IMR-90 (cell line): ENCODE measurements at regions not wholly inside any gene's neighbourhood (a gene's known extent, or its start where the extent isn't known, plus 50 kb on each side); places are given as distances from the start of the nearest gene placed in this dataset.

ENCODE experiments used
- ATAC-seq: fragments of 200-7000 bp; cut with Tn5 transposase; 2 replicates; pipeline ENCODE4 v1.9.1; 2020; ENCODE audit warnings: low read depth, mild to moderate bottlenecking, moderate library complexity
- BruUV-seq: library from RNA; stranded (reverse); fragments of 400-500 nt; replicated peaks from 2 replicates; lab custom pipeline; 2021; lab: Mats Ljungman, UMichigan
- CTCF ChIA-PET: fragments of 300-600 bp; formaldehyde crosslinking; extraction: SDS; loops from one replicate; lab custom pipeline; 2021; ENCODE audit warnings: antibody characterized with exemption; lab: Yijun Ruan, JAX
- POLR2A ChIA-PET: fragments of 300-600 bp; sonication (Branson Sonifier 250); formaldehyde crosslinking; loops from one replicate; lab custom pipeline; 2022; ENCODE audit warnings: antibody characterized with exemption; ENCODE audit not compliant: unreplicated experiment; lab: Charles Lee
- DNase-seq: peaks from one replicate; pipeline ENCODE4 v3.0.0; 2013
- H2AFZ ChIP-seq: replicated peaks from 2 replicates; pipeline ENCODE3; 2013; ENCODE audit warnings: low read length, mild to moderate bottlenecking; ENCODE audit not compliant: poor library complexity
- H2AK5ac ChIP-seq: 2 replicates; pipeline ENCODE4 v1.6.1; 2013; ENCODE audit warnings: low read depth, low read length, inconsistent platforms
- H2AK9ac ChIP-seq: replicated peaks from 2 replicates; pipeline ENCODE3; 2013; ENCODE audit warnings: mild to moderate bottlenecking, low read depth, low read length, moderate library complexity; ENCODE audit not compliant: poor library complexity
- H2BK120ac ChIP-seq: 2 replicates; pipeline ENCODE4 v1.6.1; 2013; ENCODE audit warnings: low read depth, low read length, inconsistent platforms
- H2BK15ac ChIP-seq: 3 replicates; pipeline ENCODE4 v1.6.1; 2013; ENCODE audit warnings: low read depth, low read length, inconsistent platforms
- H2BK20ac ChIP-seq: 2 replicates; pipeline ENCODE4 v1.6.1; 2013; ENCODE audit warnings: low read depth, mild to moderate bottlenecking, inconsistent platforms, low read length, moderate library complexity
- H2BK5ac ChIP-seq: 2 replicates; pipeline ENCODE4 v1.6.1; 2013; ENCODE audit warnings: mild to moderate bottlenecking, low read depth, low read length, inconsistent platforms; ENCODE audit not compliant: poor library complexity, severe bottlenecking
- H3K14ac ChIP-seq: replicated peaks from 2 replicates; pipeline ENCODE4 v1.6.1; 2013; ENCODE audit warnings: low read depth, low read length, inconsistent platforms
- H3K18ac ChIP-seq: 2 replicates; pipeline ENCODE4 v1.6.1; 2013; ENCODE audit warnings: low read depth, low read length, control low read depth
- H3K23ac ChIP-seq: 2 replicates; pipeline ENCODE4 v1.6.1; 2013; ENCODE audit warnings: low read depth, low read length, inconsistent platforms
- H3K27ac ChIP-seq: 2 replicates; pipeline ENCODE4 v1.5.1; 2013; ENCODE audit warnings: mild to moderate bottlenecking, control low read depth, low read length; ENCODE audit not compliant: insufficient read depth
- H3K27me3 ChIP-seq: 2 replicates; pipeline ENCODE4 v1.6.1; 2013; ENCODE audit warnings: low read length; ENCODE audit not compliant: control insufficient read depth, insufficient read depth
- H3K36me3 ChIP-seq: 2 replicates; pipeline ENCODE4 v1.6.1; 2013; ENCODE audit warnings: low read length, mixed read lengths; ENCODE audit not compliant: control insufficient read depth, insufficient read depth
- H3K4ac ChIP-seq: 2 replicates; pipeline ENCODE4 v1.6.1; 2013; ENCODE audit warnings: low read depth, low read length, inconsistent platforms
- H3K4me1 ChIP-seq: 2 replicates; pipeline ENCODE4 v1.6.1; 2013; ENCODE audit warnings: low read length, mixed read lengths; ENCODE audit not compliant: control insufficient read depth, insufficient read depth
- H3K4me2 ChIP-seq: 2 replicates; pipeline ENCODE4 v1.6.1; 2013; ENCODE audit warnings: low read depth, mild to moderate bottlenecking, control low read depth, low read length, moderate library complexity
- H3K4me3 ChIP-seq: 2 replicates; pipeline ENCODE4 v1.5.1; 2013; ENCODE audit warnings: low read depth, mild to moderate bottlenecking, control low read depth, low read length, moderate library complexity; ENCODE audit not compliant: insufficient read depth
- H3K56ac ChIP-seq: 2 replicates; pipeline ENCODE4 v1.6.1; 2013; ENCODE audit warnings: low read length, inconsistent platforms; ENCODE audit not compliant: insufficient read depth; ENCODE audit errors: extremely low read depth
- H3K79me1 ChIP-seq, 2 experiments: 2 replicates each; pipeline ENCODE4 v1.6.1; 2013; ENCODE audit warnings: low read length in 2 of 2, inconsistent platforms in 1 of 2, low read depth in 1 of 2
- H3K9ac ChIP-seq: 2 replicates; pipeline ENCODE4 v1.6.1; 2013; ENCODE audit warnings: low read depth, low read length, control low read depth
- H3K9me1 ChIP-seq: 2 replicates; pipeline ENCODE4 v1.6.1; 2013; ENCODE audit warnings: low read length, inconsistent platforms; ENCODE audit not compliant: insufficient read depth
- H3K9me3 ChIP-seq: 2 replicates; pipeline ENCODE4 v1.6.1; 2013; ENCODE audit warnings: low read length; ENCODE audit not compliant: control insufficient read depth, insufficient read depth
- H4K20me1 ChIP-seq: 2 replicates; pipeline ENCODE4 v1.6.1; 2013; ENCODE audit warnings: low read length, inconsistent platforms; ENCODE audit not compliant: insufficient read depth
- H4K5ac ChIP-seq: 2 replicates; pipeline ENCODE4 v1.6.1; 2013; ENCODE audit warnings: mild to moderate bottlenecking, low read depth, low read length, control low read depth
- H4K8ac ChIP-seq, 2 experiments: 2 replicates each; pipeline ENCODE4 v1.6.1; 2013; ENCODE audit warnings: low read depth in 2 of 2, low read length in 2 of 2, control low read depth in 1 of 2, inconsistent platforms in 1 of 2
- H4K91ac ChIP-seq: 2 replicates; pipeline ENCODE4 v1.6.1; 2013; ENCODE audit warnings: low read depth, low read length, inconsistent platforms; ENCODE audit not compliant: insufficient read depth
- BHLHE40 ChIP-seq: fragments of 150-350 bp; IDR thresholded peaks from 2 replicates; pipeline ENCODE4 v1.6.1; 2016; ENCODE audit warnings: mild to moderate bottlenecking, low read depth, low read length
- CEBPB ChIP-seq: IDR thresholded peaks from 2 replicates; pipeline ENCODE4 v1.6.1; 2012; ENCODE audit warnings: low read depth, low read length, improper control_type of control experiment
- FOS ChIP-seq: fragments of 150-350 bp; IDR thresholded peaks from 2 replicates; pipeline ENCODE4 v1.6.1; 2016; ENCODE audit warnings: low read depth, low read length
- MAFK ChIP-seq: IDR thresholded peaks from 2 replicates; pipeline ENCODE4 v1.6.1; 2012; ENCODE audit warnings: low read depth, low read length, improper control_type of control experiment
- MAZ ChIP-seq: IDR thresholded peaks from 2 replicates; pipeline ENCODE4 v1.6.1; 2012; ENCODE audit warnings: low read depth, mild to moderate bottlenecking, low read length, improper control_type of control experiment, moderate library complexity, borderline replicate concordance
- MXI1 ChIP-seq: IDR thresholded peaks from 2 replicates; pipeline ENCODE4 v1.6.1; 2012; ENCODE audit warnings: low read depth, mild to moderate bottlenecking, low read length, moderate library complexity, borderline replicate concordance
- NFE2L2 ChIP-seq: fragments of 150-350 bp; IDR thresholded peaks from 2 replicates; pipeline ENCODE4 v1.6.1; 2016; ENCODE audit warnings: low read depth, mild to moderate bottlenecking, low read length
- POLR2A ChIP-seq: IDR thresholded peaks from 2 replicates; pipeline ENCODE4 v1.6.1; 2012; ENCODE audit warnings: mild to moderate bottlenecking, low read depth, low read length
- RAD21 ChIP-seq: IDR thresholded peaks from 2 replicates; pipeline ENCODE4 v1.6.1; 2012; ENCODE audit warnings: low read length, improper control_type of control experiment
- RCOR1 ChIP-seq: IDR thresholded peaks from 2 replicates; pipeline ENCODE4 v1.6.1; 2012; ENCODE audit warnings: mild to moderate bottlenecking, low read length, improper control_type of control experiment; ENCODE audit not compliant: insufficient replicate concordance
- RFX5 ChIP-seq: IDR thresholded peaks from 2 replicates; pipeline ENCODE4 v1.8.0; 2012; ENCODE audit warnings: low read depth, mild to moderate bottlenecking, low read length, moderate library complexity
- SMC3 ChIP-seq: fragments of 150-350 bp; IDR thresholded peaks from 2 replicates; pipeline ENCODE4 v1.6.1; 2016; ENCODE audit warnings: low read depth, mild to moderate bottlenecking, antibody characterized with exemption, low read length, moderate library complexity
- USF2 ChIP-seq: fragments of 150-350 bp; IDR thresholded peaks from 2 replicates; pipeline ENCODE4 v1.6.1; 2017; ENCODE audit warnings: mild to moderate bottlenecking, antibody characterized with exemption, low read length, low read depth
- WGBS, 2 experiments: methylation state at CpG; one replicate each; pipeline versions ENCODE4 v1.1.5 to v1.1.7; 2013; ENCODE audit warnings: missing lambda C conversion rate in 2 of 2; ENCODE audit not compliant: insufficient read length in 1 of 2; ENCODE audit errors: extremely low coverage in 2 of 2; 5-methylcytosine and 5-hydroxymethylcytosine counted together
- dilution Hi-C: fragments of 300-500 bp; cut with HindIII; formaldehyde crosslinking; loops from one replicate; pipeline ENCODE4 v1.14.3; 2018; ENCODE audit warnings: low sequenced_read_pairs; ENCODE audit not compliant: unreplicated experiment
- in situ Hi-C: fragments of 300-500 bp; cut with MboI; formaldehyde crosslinking; loops from 3 replicates; pipeline ENCODE4 v1.14.3; 2019; ENCODE audit warnings: low sequenced_read_pairs, inconsistent platforms, mixed read lengths
- intact Hi-C: fragments of 100-400 bp; cut with micrococcal nuclease; formaldehyde crosslinking; loops from 2 replicates; pipeline ENCODE4 v1.10.0; 2022
- TF ChIP-seq, protein P1 (sequence below): fragments of 150-350 bp; IDR thresholded peaks from 2 replicates; pipeline ENCODE4 v1.6.1; 2016; ENCODE audit warnings: low read depth, mild to moderate bottlenecking, low read length, moderate library complexity, borderline replicate concordance
- TF ChIP-seq, protein P2 (sequence below): conservative IDR thresholded peaks from 2 replicates; pipeline ENCODE4 v1.5.1; 2012; ENCODE audit warnings: mild to moderate bottlenecking, low read depth, low read length, improper control_type of control experiment

GRCh38 chr11:29258411-29258810 lies 758.4 kb downstream of the KCNA4 start (continued):
- TF ChIP-seq RCOR1 (no peak), RAD21 (no peak), POLR2A (no peak), MAZ (no peak)

GRCh38 chr11:29256580-29256979 lies 760.2 kb downstream of the KCNA4 start:
- no peak for ATAC-seq
- H2AK9ac ChIP-seq: no peak overlapping the region
- no peak overlapping the region for H4K5ac ChIP-seq
- H3K79me1 ChIP-seq: no peaks in the 10 kb centered on the region
- no peak for DNase-seq
- H2BK20ac ChIP-seq: no peak overlapping the region
- H3K9me1 ChIP-seq: peaks cover 6% of the 10 kb centered on the region; the same call in 1 of the 2 replicates
- no peak overlapping the region for H3K4me3 ChIP-seq
- intact Hi-C loops: no loop called here
- no peak overlapping the region for H2BK120ac ChIP-seq
- H3K56ac ChIP-seq: no peak overlapping the region
- no peak overlapping the region for H2BK15ac ChIP-seq
- H3K4me1 ChIP-seq: peaks cover 3% of the 10 kb centered on the region; the same call in 1 of the 2 replicates
- H3K4ac ChIP-seq: no peak overlapping the region
- H4K91ac ChIP-seq: no peak overlapping the region
- BruUV-seq: no TSS peak
- H3K27me3 ChIP-seq: no peaks in the 10 kb centered on the region
- no peaks in the 10 kb centered on the region; the same call in 1 of the 2 replicates for H3K36me3 ChIP-seq
- dilution Hi-C loops: no loop called here
- in situ Hi-C loops: no loop called here
- no peak overlapping the region for H2AK5ac ChIP-seq
- H3K18ac ChIP-seq: no peak overlapping the region
- ChIA-PET POLR2A (no interaction called here), CTCF (no interaction called here)
- no peak overlapping the region for H4K8ac ChIP-seq
- H2BK5ac ChIP-seq: no peak overlapping the region
- no peak overlapping the region for H3K9ac ChIP-seq
- H3K23ac ChIP-seq: no peak overlapping the region
- no CpG with 5 or more reads among the region's 1 CpG for WGBS, 2 experiments
- no peak overlapping the region for H2AFZ ChIP-seq
- H3K4me2 ChIP-seq: no peak overlapping the region
- no peak overlapping the region for H3K27ac ChIP-seq
- no peaks in the 10 kb centered on the region for H4K20me1 ChIP-seq
- no peaks in the 10 kb centered on the region for H3K9me3 ChIP-seq
- no peak overlapping the region for H3K14ac ChIP-seq
- TF ChIP-seq, protein P1, sequence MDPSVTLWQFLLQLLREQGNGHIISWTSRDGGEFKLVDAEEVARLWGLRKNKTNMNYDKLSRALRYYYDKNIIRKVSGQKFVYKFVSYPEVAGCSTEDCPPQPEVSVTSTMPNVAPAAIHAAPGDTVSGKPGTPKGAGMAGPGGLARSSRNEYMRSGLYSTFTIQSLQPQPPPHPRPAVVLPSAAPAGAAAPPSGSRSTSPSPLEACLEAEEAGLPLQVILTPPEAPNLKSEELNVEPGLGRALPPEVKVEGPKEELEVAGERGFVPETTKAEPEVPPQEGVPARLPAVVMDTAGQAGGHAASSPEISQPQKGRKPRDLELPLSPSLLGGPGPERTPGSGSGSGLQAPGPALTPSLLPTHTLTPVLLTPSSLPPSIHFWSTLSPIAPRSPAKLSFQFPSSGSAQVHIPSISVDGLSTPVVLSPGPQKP: no peak
- TF ChIP-seq RAD21 (no peak), MAZ (no peak), RCOR1 (no peak), POLR2A (no peak), MAFK (no peak), RFX5 (no peak), CEBPB (no peak), SMC3 (no peak), MXI1 (no peak), USF2 (no peak), FOS (no peak), BHLHE40 (no peak), NFE2L2 (no peak)
- TF ChIP-seq, protein P2, sequence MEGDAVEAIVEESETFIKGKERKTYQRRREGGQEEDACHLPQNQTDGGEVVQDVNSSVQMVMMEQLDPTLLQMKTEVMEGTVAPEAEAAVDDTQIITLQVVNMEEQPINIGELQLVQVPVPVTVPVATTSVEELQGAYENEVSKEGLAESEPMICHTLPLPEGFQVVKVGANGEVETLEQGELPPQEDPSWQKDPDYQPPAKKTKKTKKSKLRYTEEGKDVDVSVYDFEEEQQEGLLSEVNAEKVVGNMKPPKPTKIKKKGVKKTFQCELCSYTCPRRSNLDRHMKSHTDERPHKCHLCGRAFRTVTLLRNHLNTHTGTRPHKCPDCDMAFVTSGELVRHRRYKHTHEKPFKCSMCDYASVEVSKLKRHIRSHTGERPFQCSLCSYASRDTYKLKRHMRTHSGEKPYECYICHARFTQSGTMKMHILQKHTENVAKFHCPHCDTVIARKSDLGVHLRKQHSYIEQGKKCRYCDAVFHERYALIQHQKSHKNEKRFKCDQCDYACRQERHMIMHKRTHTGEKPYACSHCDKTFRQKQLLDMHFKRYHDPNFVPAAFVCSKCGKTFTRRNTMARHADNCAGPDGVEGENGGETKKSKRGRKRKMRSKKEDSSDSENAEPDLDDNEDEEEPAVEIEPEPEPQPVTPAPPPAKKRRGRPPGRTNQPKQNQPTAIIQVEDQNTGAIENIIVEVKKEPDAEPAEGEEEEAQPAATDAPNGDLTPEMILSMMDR: no peak
